Daoy (cell line): ENCODE measurements at regions not wholly inside any gene's neighbourhood (a gene's known extent, or its start where the extent isn't known, plus 50 kb on each side); places are given as distances from the start of the nearest gene placed in this dataset.
"Not testable (repeated sequence)": the region's sequence is repeated elsewhere in the genome, so short reads cannot be mapped to it uniquely, and the experiment has no call there.

Source experiments
- DNase-seq: peaks from one replicate; pipeline ENCODE4 v3.0.0-alpha.2; 2015; ENCODE audit warnings: low read depth

- no peak for DNase-seq
Measured at GRCh38 chr1:14259191-14259757, 339.2 kb upstream of the KAZN start.

GRCh38 chr1:14260480-14260879, 338.0 kb upstream of the KAZN start:
- DNase-seq = no peak

- DNase-seq = no peak
Measured at GRCh38 chr1:14261395-14261794, 337.1 kb upstream of the KAZN start.

GRCh38 chr1:14262637-14263036, 335.8 kb upstream of the KAZN start:
- DNase-seq = no peak

- no peak for DNase-seq
Measured at GRCh38 chr1:14263225-14263624, 335.3 kb upstream of the KAZN start.

- no peak for DNase-seq
Measured at GRCh38 chr1:14263671-14264070, 334.8 kb upstream of the KAZN start.

GRCh38 chr1:14265495-14265894, 333.0 kb upstream of the KAZN start:
- no peak for DNase-seq

GRCh38 chr1:14267991-14268390, 330.5 kb upstream of the KAZN start:
- peak; percentile 29 for DNase-seq

- no peak for DNase-seq
Measured at GRCh38 chr1:14270821-14271220, 327.7 kb upstream of the KAZN start.

GRCh38 chr1:14273811-14274210, 324.7 kb upstream of the KAZN start:
- no peak for DNase-seq

GRCh38 chr1:14279891-14280290, 318.6 kb upstream of the KAZN start:
- DNase-seq = not testable (repeated sequence)

GRCh38 chr1:14280909-14281308, 317.6 kb upstream of the KAZN start:
- DNase-seq = no peak

GRCh38 chr1:14281412-14281811, 317.1 kb upstream of the KAZN start:
- no peak for DNase-seq

- DNase-seq = peak; percentile 70
Measured at GRCh38 chr1:14282707-14283106, 315.8 kb upstream of the KAZN start.

GRCh38 chr1:14285238-14285637, 313.2 kb upstream of the KAZN start:
- DNase-seq = no peak

- peak; percentile 41 for DNase-seq
Measured at GRCh38 chr1:14291182-14291581, 307.3 kb upstream of the KAZN start.

- no peak for DNase-seq
Measured at GRCh38 chr1:14292520-14292919, 306.0 kb upstream of the KAZN start.

- no peak for DNase-seq
Measured at GRCh38 chr1:14294006-14294405, 304.5 kb upstream of the KAZN start.

- no peak for DNase-seq
Measured at GRCh38 chr1:14294860-14295536, 303.5 kb upstream of the KAZN start.

GRCh38 chr1:14296795-14297194, 301.7 kb upstream of the KAZN start:
- peak; percentile 59 for DNase-seq

GRCh38 chr1:14297356-14297755, 301.1 kb upstream of the KAZN start:
- DNase-seq = no peak

GRCh38 chr1:14298806-14299205, 299.7 kb upstream of the KAZN start:
- no peak for DNase-seq

- no peak for DNase-seq
Measured at GRCh38 chr1:14300991-14301703, 297.3 kb upstream of the KAZN start.
